Cardiac fibroblast (primary cell): ENCODE measurements at regions not wholly inside any gene's neighbourhood (a gene's known extent, or its start where the extent isn't known, plus 50 kb on each side); places are given as distances from the start of the nearest gene placed in this dataset.

Source experiments
- DNase-seq, 2 donors: peaks; one replicate each; pipeline versions ENCODE4 v3.0.0 to v3.0.0-alpha.2; 2010; ENCODE audit warnings: low read depth in 2 of 2
- H3K4me3 ChIP-seq, 2 donors: replicated peaks in 1 of 2; 1 replicate in 1 of 2; 2 replicates in 1 of 2; pipeline ENCODE4 v1.5.1; 2011; ENCODE audit warnings: low read depth in 2 of 2, low read length in 2 of 2, mild to moderate bottlenecking in 2 of 2, moderate library complexity in 1 of 2
- CTCF ChIP-seq: IDR thresholded peaks from one replicate; pipeline ENCODE4 v1.5.1; 2011; ENCODE audit warnings: low read depth, mild to moderate bottlenecking, low read length, inconsistent platforms

DNA sequence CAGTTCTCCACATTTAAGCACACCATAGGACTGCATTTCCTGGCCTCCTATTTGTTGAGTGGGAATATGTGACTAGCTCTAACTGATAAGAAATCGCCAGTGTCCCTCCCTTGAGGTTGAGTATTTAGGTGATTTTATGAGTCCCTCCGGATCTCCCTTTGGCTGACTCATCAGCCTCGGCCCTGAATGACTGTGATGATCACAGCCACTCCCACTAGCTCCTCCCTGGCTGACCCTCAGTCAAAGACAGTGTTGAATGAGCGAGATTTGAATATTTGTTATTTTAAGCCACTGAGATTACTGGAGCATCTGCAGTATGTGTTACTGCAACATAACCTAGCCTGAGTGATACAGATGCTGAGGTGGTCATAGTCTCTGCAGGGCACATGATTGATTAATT is 515.3 kb downstream of the EPHB1 start:
- TF ChIP-seq CTCF: no peak
- DNase-seq: no peak
- H3K4me3 ChIP-seq: no peak overlapping the region

- no peak for DNase-seq
- no peak overlapping the region for H3K4me3 ChIP-seq
- TF ChIP-seq CTCF: no peak
Measured at GRCh38 chr3:135311699-135312098, 516.6 kb downstream of the EPHB1 start.

GRCh38 chr3:135314237-135314636 is 519.2 kb downstream of the EPHB1 start:
- DNase-seq: no peak
- TF ChIP-seq CTCF: no peak
- no peak overlapping the region for H3K4me3 ChIP-seq

GRCh38 chr3:135324301-135324700 is 529.2 kb downstream of the EPHB1 start:
- no peak overlapping the region for H3K4me3 ChIP-seq
- no peak for TF ChIP-seq CTCF
- no peak for DNase-seq

DNA sequence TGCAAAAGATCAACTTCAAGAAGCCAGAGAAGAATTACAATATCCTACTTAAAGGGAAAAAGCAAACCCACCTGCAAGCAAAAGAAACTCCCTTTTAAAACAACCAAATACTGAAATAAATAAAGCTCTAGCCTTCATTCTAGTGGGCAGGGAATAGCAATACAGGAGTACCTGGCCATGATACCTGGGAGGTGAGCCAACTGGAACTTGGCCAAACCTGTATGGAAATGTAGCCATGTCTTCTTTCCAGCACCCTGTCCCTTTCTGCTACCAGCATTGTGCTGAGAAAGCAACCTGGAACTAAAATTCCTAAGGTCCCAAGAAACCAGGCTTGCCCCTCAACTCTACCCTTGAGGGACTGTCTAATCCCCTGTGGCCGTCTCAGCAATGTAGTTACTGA is 530.0 kb downstream of the EPHB1 start:
- no peak overlapping the region for H3K4me3 ChIP-seq
- DNase-seq: no peak
- TF ChIP-seq CTCF: no peak

GRCh38 chr3:135325726-135326235 is 530.7 kb downstream of the EPHB1 start:
- TF ChIP-seq CTCF: no peak
- DNase-seq: no peak
- H3K4me3 ChIP-seq: no peak overlapping the region

DNA sequence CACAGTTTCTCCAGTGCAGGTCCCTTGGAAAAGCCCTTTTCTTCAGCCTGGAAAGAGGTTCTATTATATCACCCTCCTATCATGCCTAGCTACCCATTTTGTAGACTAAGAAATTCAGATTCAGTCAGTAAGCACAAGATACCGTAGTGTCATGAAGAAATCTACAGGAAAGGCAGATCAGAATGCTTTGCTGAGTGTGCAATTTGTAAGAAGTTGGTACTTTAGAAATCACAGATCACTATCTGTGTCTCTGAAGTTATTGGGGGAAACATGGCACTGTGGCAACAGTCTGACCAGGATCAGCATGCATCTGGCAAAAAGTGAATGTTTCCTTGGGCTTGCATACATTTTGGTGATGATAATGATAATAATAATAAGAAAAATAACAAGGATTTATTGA is 531.8 kb downstream of the EPHB1 start:
- no peak overlapping the region for H3K4me3 ChIP-seq
- no peak for DNase-seq
- no peak for TF ChIP-seq CTCF
